Natural killer cell (primary cell): ENCODE measurements at regions not wholly inside any gene's neighbourhood (a gene's known extent, or its start where the extent isn't known, plus 50 kb on each side); places are given as distances from the start of the nearest gene placed in this dataset.
A peak's percentile ranks its signal among the peaks of the same experiment; 100 is the strongest.

Experiments used
- ATAC-seq, 3 donors: fragments of 150-1000 bp in 2 of 3; fragments of 200-7000 bp in 1 of 3; cut with Tn5 transposase; 1 replicate in 1 of 3; 2 replicates in 2 of 3; pipeline ENCODE4 v1.10.0; 2021; ENCODE audit warnings: mild to moderate bottlenecking in 2 of 3, moderate library complexity in 2 of 3
- DNase-seq, 2 donors: peaks; one replicate each; pipeline versions ENCODE4 v3.0.0 to v3.0.0-alpha.2; 2013 to 2021; ENCODE audit warnings: mixed read lengths in 1 of 2
- H3K27ac ChIP-seq: one replicate; pipeline ENCODE4 v1.5.1; 2013; ENCODE audit warnings: mild to moderate bottlenecking, low read length
- H3K27me3 ChIP-seq: one replicate; pipeline ENCODE4 v1.6.1; 2013; ENCODE audit warnings: low read length; ENCODE audit not compliant: control insufficient read depth, insufficient read depth
- H3K36me3 ChIP-seq: one replicate; pipeline ENCODE4 v1.6.1; 2013; ENCODE audit warnings: low read length; ENCODE audit not compliant: control insufficient read depth, insufficient read depth
- H3K4me1 ChIP-seq: one replicate; pipeline ENCODE4 v1.6.1; 2013; ENCODE audit warnings: low read length; ENCODE audit not compliant: control insufficient read depth, insufficient read depth
- H3K4me3 ChIP-seq: one replicate; pipeline ENCODE4 v1.5.1; 2013; ENCODE audit warnings: low read length
- H3K9me3 ChIP-seq: one replicate; pipeline ENCODE4 v1.6.1; 2013; ENCODE audit warnings: low read length; ENCODE audit not compliant: control insufficient read depth, insufficient read depth
- H3K27ac Mint-ChIP-seq, 2 donors: one replicate each; pipeline ENCODE4 v1.8.0; 2022; ENCODE audit warnings: mild to moderate bottlenecking in 2 of 2, mixed read lengths in 2 of 2, moderate library complexity in 1 of 2
- H3K27me3 Mint-ChIP-seq, 2 donors: one replicate each; pipeline ENCODE4 v1.8.0; 2022; ENCODE audit warnings: low read depth in 2 of 2, mixed read lengths in 2 of 2
- H3K36me3 Mint-ChIP-seq: one replicate; pipeline ENCODE4 v1.8.0; 2022; ENCODE audit warnings: mixed read lengths
- H3K4me1 Mint-ChIP-seq, 2 donors: one replicate each; pipeline ENCODE4 v1.8.0; 2022; ENCODE audit warnings: mixed read lengths in 2 of 2
- H3K4me3 Mint-ChIP-seq: one replicate; pipeline ENCODE4 v1.8.0; 2022; ENCODE audit warnings: mild to moderate bottlenecking, moderate library complexity, mixed read lengths
- H3K9me3 Mint-ChIP-seq, 2 donors: one replicate each; pipeline ENCODE4 v1.8.0; 2022; ENCODE audit warnings: mixed read lengths in 2 of 2
- CTCF ChIP-seq: fragments of 200-600 bp; IDR thresholded peaks from one replicate; pipeline ENCODE4 v1.8.0; 2022; ENCODE audit warnings: antibody characterized with exemption
- WGBS: methylation state at CpG from one replicate; pipeline ENCODE4 v1.1.7; 2013; ENCODE audit warnings: missing lambda C conversion rate; ENCODE audit not compliant: insufficient coverage; 5-methylcytosine and 5-hydroxymethylcytosine counted together
- intact Hi-C: fragments of 100-400 bp; cut with micrococcal nuclease; formaldehyde crosslinking; loops from one replicate; pipeline ENCODE4 v1.14.2; 2022

DNA sequence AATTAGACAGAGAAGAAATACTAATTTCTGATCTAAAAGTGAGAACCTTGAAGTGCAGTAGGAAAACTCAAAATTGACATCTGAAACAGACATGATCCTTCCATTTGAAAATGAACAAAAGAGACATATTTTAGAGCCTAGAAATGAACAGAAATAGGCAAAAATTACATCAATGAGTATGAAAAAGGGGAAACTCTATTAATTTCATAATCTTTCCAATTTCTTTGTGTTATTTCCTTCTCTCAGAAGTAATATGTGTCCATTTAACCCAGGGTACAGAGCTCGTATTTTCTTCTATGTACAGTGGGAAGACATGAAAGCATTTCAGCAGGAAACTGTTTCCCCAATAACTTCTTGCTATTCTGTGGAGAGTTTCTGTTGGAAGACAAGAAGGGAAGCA, 263.1 kb downstream of the CGGBP1 start:
- H3K36me3 Mint-ChIP-seq: no peaks in the 10 kb centered on the region
- no peak for ATAC-seq
- Histone ChIP-seq H3K27me3 (peaks cover 11% of the 10 kb centered on the region), H3K36me3 (no peaks in the 10 kb centered on the region), H3K4me3 (no peak overlapping the region), H3K9me3 (no peaks in the 10 kb centered on the region), H3K27ac (no peak overlapping the region), H3K4me1 (peaks cover 9% of the 10 kb centered on the region)
- H3K27ac Mint-ChIP-seq: no peak overlapping the region
- intact Hi-C loops: no loop called here
- H3K9me3 Mint-ChIP-seq: peaks cover 0 to 4% of the 10 kb centered on the region in 2 donors
- 33% methylated on average over 1 of the region's 1 CpG for WGBS
- peaks cover 28 to 30% of the 10 kb centered on the region in 2 donors for H3K4me1 Mint-ChIP-seq
- peaks cover 42 to 58% of the 10 kb centered on the region in 2 donors for H3K27me3 Mint-ChIP-seq
- TF ChIP-seq CTCF: no peak
- DNase-seq: no peak
- H3K4me3 Mint-ChIP-seq: no peak overlapping the region

GRCh38 chr3:87793337-87793877, 265.4 kb downstream of the CGGBP1 start:
- Histone ChIP-seq H3K9me3 (no peaks in the 10 kb centered on the region), H3K4me3 (peak overlapping the region; percentile 47), H3K4me1 (peaks cover 9% of the 10 kb centered on the region), H3K36me3 (no peaks in the 10 kb centered on the region), H3K27me3 (peaks cover 12% of the 10 kb centered on the region), H3K27ac (no peak overlapping the region)
- H3K36me3 Mint-ChIP-seq: no peaks in the 10 kb centered on the region
- peaks cover 28 to 30% of the 10 kb centered on the region in 2 donors for H3K4me1 Mint-ChIP-seq
- DNase-seq (no peak), ATAC-seq (no peak)
- WGBS: 1% methylated on average over 15 of the region's 17 CpGs
- intact Hi-C loops: no loop called here
- peak overlapping the region; percentile 49 for H3K4me3 Mint-ChIP-seq
- H3K27ac Mint-ChIP-seq: no peak overlapping the region
- H3K9me3 Mint-ChIP-seq: peaks cover 0 to 8% of the 10 kb centered on the region in 2 donors
- H3K27me3 Mint-ChIP-seq: peaks cover 42 to 52% of the 10 kb centered on the region in 2 donors
- TF ChIP-seq CTCF: no peak

- 2% methylated on average over 62 of the region's 62 CpGs for WGBS
- DNase-seq: peak in 1 of 2 donors; percentile 2
Measured at GRCh38 chr3:87792534-87793336, 266.1 kb downstream of the CGGBP1 start, which contains the start of gene HTR1F. HTR1F (plus strand) TSS chr3:87792706.

More at GRCh38 chr3:87792534-87793336, 266.1 kb downstream of the CGGBP1 start, which contains the start of gene HTR1F:
- peaks cover 9% of the 10 kb centered on the region for H3K4me1 ChIP-seq
- Mint-ChIP-seq H3K27me3 (peaks cover 39 to 51% of the 10 kb centered on the region in 2 donors), H3K9me3 (peaks cover 0 to 8% of the 10 kb centered on the region in 2 donors), H3K27ac (no peak within 1 kb of the TSS), H3K4me3 (peak within 1 kb of the TSS; percentile 75), H3K36me3 (no peaks in the 10 kb centered on the region), H3K4me1 (peaks cover 28 to 30% of the 10 kb centered on the region in 2 donors)
- H3K4me3 ChIP-seq: peak within 1 kb of the TSS; percentile 47
- intact Hi-C loops: no loop called here
- no peak for TF ChIP-seq CTCF
- peaks cover 12% of the 10 kb centered on the region for H3K27me3 ChIP-seq
- no peaks in the 10 kb centered on the region for H3K36me3 ChIP-seq
- peak; percentile 37 to 44 (median 38) for ATAC-seq
- no peaks in the 10 kb centered on the region for H3K9me3 ChIP-seq
- no peak within 1 kb of the TSS for H3K27ac ChIP-seq
